ENCODE measurements at regions not wholly inside any gene's neighbourhood (a gene's known extent, or its start where the extent isn't known, plus 50 kb on each side); places are given as distances from the start of the nearest gene placed in this dataset.
"Not testable (repeated sequence)": the region's sequence is repeated elsewhere in the genome, so short reads cannot be mapped to it uniquely, and the experiment has no call there.

- no peak for DNase-seq (ENCODE audit: low read depth)
Measured at GRCh38 chr3:167102071-167102470, 278.0 kb downstream of the ZBBX start.

- no peak for DNase-seq (ENCODE audit: low read depth)
Measured at GRCh38 chr3:167100651-167101050, 279.4 kb downstream of the ZBBX start.

DNA sequence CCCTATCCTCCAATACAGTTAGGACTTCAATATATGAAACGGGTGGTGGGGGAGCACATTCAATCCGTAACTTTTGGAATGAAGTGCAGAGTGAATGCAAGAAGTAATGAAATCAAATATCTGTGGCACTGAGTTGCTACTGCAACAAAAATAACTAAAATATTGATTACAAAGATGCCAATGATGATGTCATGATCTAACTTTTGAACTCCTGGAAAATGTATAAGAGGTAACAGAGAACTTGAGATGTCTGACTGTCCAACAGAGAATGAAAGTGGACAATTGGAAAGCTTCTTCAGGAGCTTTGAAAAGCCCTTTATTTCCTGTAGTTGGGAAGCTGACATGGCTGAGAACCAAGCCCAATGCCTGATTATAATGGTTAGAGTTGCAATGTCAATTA lies 279.9 kb downstream of the ZBBX start:
- no peak for DNase-seq (ENCODE audit: low read depth)

- DNase-seq (ENCODE audit: low read depth): no peak
Measured at GRCh38 chr3:167095976-167096375, 284.1 kb downstream of the ZBBX start.

- no peak for DNase-seq (ENCODE audit: low read depth)
Measured at GRCh38 chr3:167094632-167095031, 285.5 kb downstream of the ZBBX start.

- no peak for DNase-seq (ENCODE audit: low read depth)
Measured at GRCh38 chr3:167091226-167091625, 288.9 kb downstream of the ZBBX start.

DNA sequence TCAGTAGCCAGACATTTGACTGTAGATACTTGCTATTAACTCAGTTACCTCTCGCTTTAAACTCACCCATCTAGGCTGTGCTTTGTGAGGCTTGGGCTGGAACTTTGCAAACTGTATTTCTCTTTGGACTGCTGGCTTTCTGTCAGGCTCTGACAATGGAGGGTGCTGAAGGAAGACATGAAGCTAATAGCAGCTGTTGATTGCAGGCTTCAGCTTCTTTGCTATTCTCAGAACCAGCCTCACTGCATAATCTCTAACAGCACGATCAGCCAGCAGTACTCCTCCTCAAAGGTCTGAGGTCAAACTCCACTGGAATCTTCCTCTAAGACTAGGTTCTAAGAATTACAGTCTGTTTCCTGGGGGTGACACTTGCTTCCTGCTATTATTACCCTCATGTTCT lies 295.6 kb downstream of the ZBBX start:
- no peak for DNase-seq (ENCODE audit: low read depth)

GRCh38 chr3:167078070-167078622 lies 302.0 kb downstream of the ZBBX start:
- DNase-seq (ENCODE audit: low read depth): no peak

DNA sequence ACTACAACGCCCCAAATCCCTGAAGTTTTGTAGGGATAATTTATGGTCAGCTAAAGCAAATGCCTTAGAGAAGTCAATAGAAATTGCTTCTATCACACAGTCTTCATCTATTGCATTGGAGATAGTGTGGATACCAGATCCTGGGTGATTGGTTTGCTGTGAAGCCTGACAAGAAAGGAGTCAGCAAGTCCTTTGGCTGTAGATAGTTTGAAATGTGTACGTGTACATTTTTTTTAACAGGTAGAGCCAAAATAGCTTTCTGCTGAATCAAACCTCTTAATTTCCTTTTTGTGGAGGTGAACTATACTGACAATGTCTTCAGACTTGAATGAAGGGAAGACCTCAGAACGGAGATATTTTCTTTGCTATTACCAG lies 312.3 kb downstream of the ZBBX start:
- DNase-seq (ENCODE audit: low read depth): no peak

DNA sequence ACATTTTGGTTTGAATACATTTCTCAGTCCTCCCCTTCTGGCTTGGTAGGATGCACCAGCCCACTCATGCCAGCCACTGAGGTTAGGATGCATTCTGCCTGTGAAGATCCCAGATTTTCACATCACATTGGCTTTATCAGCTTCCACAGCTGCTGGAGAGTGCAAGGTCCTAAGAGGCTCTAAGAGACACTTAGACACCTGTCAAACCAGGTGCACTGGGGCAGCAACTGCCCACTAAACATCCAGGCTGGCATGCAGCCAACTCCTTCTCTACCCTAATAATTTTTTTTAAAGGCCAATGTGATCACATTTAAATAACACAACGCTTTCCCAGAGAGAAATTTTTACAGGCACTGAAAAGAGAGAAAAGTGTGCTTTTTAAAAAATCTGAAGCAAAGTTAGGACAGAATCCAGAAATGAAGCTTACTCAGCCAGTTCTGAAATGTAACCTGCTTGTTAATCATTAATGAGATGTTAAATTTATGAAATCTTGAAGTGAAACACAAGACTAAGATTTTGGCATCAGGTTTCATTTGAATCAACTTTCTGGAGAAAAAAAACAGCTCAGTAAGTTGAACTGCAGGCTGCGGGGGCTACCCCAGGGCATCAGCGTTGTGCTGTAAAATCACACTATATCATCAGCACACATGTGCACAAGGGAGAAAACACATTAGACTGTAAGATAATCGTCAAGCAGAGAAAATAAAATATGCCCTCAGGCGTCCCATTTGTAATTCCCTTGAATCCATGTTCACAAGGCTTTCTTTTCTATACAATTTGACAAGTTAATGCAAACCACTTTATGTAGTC lies 312.9 kb downstream of the ZBBX start:
- DNase-seq (ENCODE audit: low read depth): no peak

DNA sequence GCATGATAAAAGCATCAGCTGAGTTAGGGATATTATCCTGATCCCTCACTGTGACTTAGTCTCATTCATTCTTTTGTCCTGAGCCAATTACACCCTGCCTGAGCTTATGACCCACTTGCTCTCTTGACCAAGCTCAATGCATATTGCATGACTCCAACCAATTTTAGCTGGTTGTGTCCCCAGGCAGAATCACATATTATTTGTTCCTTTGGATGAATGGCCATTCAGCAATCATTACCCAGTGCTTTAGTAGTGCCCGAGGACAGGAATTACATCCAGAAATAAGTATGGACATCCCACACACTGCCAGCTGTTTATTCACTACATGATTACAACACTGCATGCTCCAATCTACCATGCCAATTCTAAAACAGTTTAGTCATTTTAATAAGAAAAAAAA lies 322.5 kb downstream of the ZBBX start:
- no peak for DNase-seq (ENCODE audit: low read depth)

GRCh38 chr3:167054926-167055325 lies 325.2 kb downstream of the ZBBX start:
- DNase-seq (ENCODE audit: low read depth): no peak

DNA sequence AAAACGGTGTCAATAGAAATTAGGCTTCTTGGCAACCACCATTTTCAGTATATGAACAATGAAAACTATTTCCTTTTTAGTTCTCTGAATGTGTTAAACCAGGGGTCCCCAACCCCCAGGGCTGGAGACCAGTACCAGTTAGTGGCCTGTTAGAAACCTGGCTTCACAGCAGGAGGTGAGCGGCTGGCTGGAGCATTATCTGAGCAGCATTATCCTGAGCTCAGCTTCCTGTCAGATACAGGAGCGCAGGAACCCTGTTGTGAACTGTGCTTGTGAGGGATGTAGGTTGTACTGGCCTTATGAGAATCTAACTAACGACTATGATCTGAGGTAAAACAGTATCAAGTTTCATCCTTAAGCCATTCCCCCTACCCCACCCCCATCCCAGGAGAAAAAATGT lies 328.7 kb downstream of the ZBBX start:
- no peak for DNase-seq (ENCODE audit: low read depth)

DNA sequence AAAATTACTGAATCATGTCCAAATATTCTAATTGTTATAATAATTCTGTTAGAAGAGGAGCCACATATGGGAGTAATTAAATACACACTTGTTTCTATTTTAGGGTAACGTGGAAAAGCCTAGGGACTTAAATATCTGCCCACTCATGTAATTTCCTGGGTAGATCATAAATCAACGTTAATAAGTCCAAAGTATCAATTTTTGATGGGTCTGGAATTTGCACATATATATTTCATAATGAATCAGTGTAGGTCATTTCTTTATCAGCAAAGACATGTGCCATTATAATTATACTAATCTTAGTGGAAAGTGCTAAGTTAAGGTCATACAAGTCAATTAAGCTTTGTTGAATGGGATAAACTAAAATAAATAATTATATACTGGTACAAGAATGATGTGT lies 346.2 kb downstream of the ZBBX start:
- no peak for DNase-seq (ENCODE audit: low read depth)

DNA sequence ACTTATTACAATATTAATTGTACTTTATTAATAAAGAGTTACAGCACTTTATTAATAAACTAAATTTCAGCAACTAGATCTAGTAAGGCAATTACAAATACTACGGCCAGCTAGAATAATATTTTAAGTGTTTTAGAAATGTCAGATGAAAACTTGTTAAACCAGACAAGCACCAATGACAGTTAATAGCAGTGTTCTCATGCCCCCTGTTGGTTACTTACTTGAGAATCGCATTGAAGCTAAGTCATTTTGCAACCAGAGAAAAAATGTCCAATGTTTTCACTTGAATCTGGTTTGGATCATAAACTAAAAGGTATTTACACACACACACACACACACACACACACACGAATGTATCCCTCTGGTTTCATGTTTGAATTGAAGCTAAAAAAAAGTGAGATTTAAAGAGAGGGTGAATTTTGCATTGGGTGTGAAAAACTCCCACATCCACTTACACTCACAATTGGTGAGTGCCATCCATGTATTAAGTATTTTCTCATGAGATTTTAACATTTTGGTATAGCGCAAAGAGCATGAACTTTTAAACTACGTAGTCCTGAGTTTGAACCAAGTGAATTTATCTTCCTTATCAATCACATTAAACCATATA lies 347.7 kb downstream of the ZBBX start:
- DNase-seq (ENCODE audit: low read depth): no peak

- no peak for DNase-seq (ENCODE audit: low read depth)
Measured at GRCh38 chr3:167031364-167032049, 348.6 kb downstream of the ZBBX start.

- no peak for DNase-seq (ENCODE audit: low read depth)
Measured at GRCh38 chr3:167030082-167030725, 349.9 kb downstream of the ZBBX start.

- not testable (repeated sequence) for DNase-seq (ENCODE audit: low read depth)
Measured at GRCh38 chr3:167019503-167019902, 360.6 kb downstream of the ZBBX start.

DNA sequence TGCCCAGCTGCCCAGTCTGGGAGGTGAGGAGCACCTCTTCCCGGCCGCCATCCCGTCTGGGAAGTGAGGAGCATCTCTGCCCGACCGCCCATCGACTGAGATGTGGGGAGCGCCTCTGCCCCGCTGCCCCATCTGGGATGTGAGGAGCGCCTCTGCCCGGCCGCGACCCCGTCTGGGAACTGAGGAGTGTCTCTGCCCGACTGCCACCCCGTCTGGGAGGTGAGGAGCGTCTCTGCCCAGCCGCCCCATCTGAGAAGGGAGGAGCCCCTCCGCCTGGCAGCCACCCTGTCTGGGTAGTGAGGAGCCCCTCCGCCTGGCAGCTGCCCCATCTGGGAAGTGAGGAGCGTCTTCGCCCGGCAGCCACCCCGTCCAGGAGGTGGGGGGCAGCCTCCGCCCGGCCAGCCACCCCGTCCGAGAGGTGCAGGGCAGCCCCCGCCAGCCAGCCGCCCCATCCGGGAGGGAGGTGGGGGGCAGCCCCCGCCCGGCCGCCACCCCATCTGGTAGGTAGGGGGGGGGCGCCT lies 361.4 kb downstream of the ZBBX start:
- not testable (repeated sequence) for DNase-seq (ENCODE audit: low read depth)

DNA sequence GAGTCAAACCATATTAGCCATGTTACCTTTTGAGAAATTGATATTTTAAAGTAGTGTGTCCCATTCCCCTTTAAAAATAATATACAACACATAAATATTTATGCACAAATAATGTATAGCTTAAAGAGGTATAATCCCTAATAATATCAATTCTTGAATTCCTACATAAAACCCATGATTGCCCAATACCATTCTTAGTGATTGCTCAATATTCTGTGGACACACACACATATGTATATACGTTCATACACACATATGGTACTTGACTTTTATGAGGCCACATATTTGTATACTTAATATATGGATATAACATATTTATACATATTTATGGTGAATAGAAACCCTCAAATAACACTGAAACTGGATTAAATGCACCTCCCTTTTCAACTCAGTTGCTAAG lies 367.4 kb downstream of the ZBBX start:
- no peak for DNase-seq (ENCODE audit: low read depth)

GRCh38 chr3:167008791-167009190 lies 371.3 kb downstream of the ZBBX start:
- DNase-seq (ENCODE audit: low read depth): no peak

DNA sequence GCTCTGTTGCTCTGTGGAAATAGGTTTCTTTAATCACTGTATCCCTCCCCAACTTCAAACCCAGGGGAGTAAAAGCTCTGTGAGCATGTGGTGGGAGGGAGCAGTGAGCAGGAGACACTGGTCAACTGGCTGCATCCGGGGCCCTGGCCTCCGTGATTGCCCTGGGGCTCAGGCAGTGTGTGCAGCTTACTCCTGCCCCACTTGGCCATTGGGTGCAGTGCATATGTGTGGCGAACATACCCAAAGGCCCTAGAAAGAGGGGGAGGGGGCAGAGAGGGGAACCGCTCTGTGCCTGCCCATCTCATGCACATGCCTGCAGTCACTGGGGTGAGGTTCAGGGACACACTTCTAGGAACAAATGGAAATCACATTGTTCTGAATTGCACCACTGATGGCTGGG lies 378.7 kb downstream of the ZBBX start:
- no peak for DNase-seq (ENCODE audit: low read depth)

Measured in CMK (cell line).